Activated naive CD8-positive, alpha-beta T cell (primary cell): ENCODE measurements at regions not wholly inside any gene's neighbourhood (a gene's known extent, or its start where the extent isn't known, plus 50 kb on each side); places are given as distances from the start of the nearest gene placed in this dataset.

Source experiments
- H3K27ac Mint-ChIP-seq: one replicate; pipeline ENCODE4 v1.8.0; 2021; ENCODE audit warnings: mixed read lengths
- H3K27me3 Mint-ChIP-seq: one replicate; pipeline ENCODE4 v1.8.0; 2021; ENCODE audit warnings: mixed read lengths
- H3K36me3 Mint-ChIP-seq: one replicate; pipeline ENCODE4 v1.8.0; 2021; ENCODE audit warnings: mixed read lengths
- H3K4me1 Mint-ChIP-seq: one replicate; pipeline ENCODE4 v1.8.0; 2021; ENCODE audit warnings: low read depth, mixed read lengths
- H3K4me3 Mint-ChIP-seq: one replicate; pipeline ENCODE4 v1.8.0; 2021; ENCODE audit warnings: mild to moderate bottlenecking, mixed read lengths
- H3K9me3 Mint-ChIP-seq: one replicate; pipeline ENCODE4 v1.8.0; 2021; ENCODE audit warnings: low read depth, mixed read lengths

- Mint-ChIP-seq H3K36me3 (no peaks in the 10 kb centered on the region), H3K9me3 (no peaks in the 10 kb centered on the region), H3K4me1 (peaks cover 35% of the 10 kb centered on the region), H3K27ac (no peak overlapping the region), H3K4me3 (no peak overlapping the region), H3K27me3 (no peaks in the 10 kb centered on the region)
Measured at GRCh38 chr13:40061466-40062450, 406.3 kb downstream of the COG6 start.

- Mint-ChIP-seq H3K36me3 (no peaks in the 10 kb centered on the region), H3K4me3 (no peak overlapping the region), H3K4me1 (peaks cover 35% of the 10 kb centered on the region), H3K27me3 (no peaks in the 10 kb centered on the region), H3K27ac (no peak overlapping the region), H3K9me3 (no peaks in the 10 kb centered on the region)
Measured at GRCh38 chr13:40063278-40063698, 407.8 kb downstream of the COG6 start.

GRCh38 chr13:40063703-40064102 is 408.2 kb downstream of the COG6 start:
- no peaks in the 10 kb centered on the region for H3K36me3 Mint-ChIP-seq
- H3K4me3 Mint-ChIP-seq = no peak overlapping the region
- no peak overlapping the region for H3K27ac Mint-ChIP-seq
- H3K4me1 Mint-ChIP-seq = peaks cover 34% of the 10 kb centered on the region
- H3K27me3 Mint-ChIP-seq = no peaks in the 10 kb centered on the region
- H3K9me3 Mint-ChIP-seq = no peaks in the 10 kb centered on the region

GRCh38 chr13:40064154-40065097 is 409.0 kb downstream of the COG6 start:
- Mint-ChIP-seq H3K36me3 (no peaks in the 10 kb centered on the region), H3K4me3 (no peak overlapping the region), H3K9me3 (no peaks in the 10 kb centered on the region), H3K27me3 (no peaks in the 10 kb centered on the region), H3K27ac (no peak overlapping the region), H3K4me1 (peaks cover 35% of the 10 kb centered on the region)

GRCh38 chr13:40069173-40070044 is 413.9 kb downstream of the COG6 start:
- H3K9me3 Mint-ChIP-seq = no peaks in the 10 kb centered on the region
- H3K27ac Mint-ChIP-seq = peak overlapping the region; percentile 82
- no peaks in the 10 kb centered on the region for H3K27me3 Mint-ChIP-seq
- H3K36me3 Mint-ChIP-seq = no peaks in the 10 kb centered on the region
- H3K4me1 Mint-ChIP-seq = peaks cover 33% of the 10 kb centered on the region
- peak overlapping the region; percentile 44 for H3K4me3 Mint-ChIP-seq

GRCh38 chr13:40070357-40070756 is 414.9 kb downstream of the COG6 start:
- Mint-ChIP-seq H3K4me3 (no peak overlapping the region), H3K36me3 (no peaks in the 10 kb centered on the region), H3K9me3 (no peaks in the 10 kb centered on the region), H3K4me1 (peaks cover 25% of the 10 kb centered on the region), H3K27me3 (no peaks in the 10 kb centered on the region), H3K27ac (peak overlapping the region; percentile 41)

GRCh38 chr13:40072663-40073120 is 417.2 kb downstream of the COG6 start:
- H3K27me3 Mint-ChIP-seq = no peaks in the 10 kb centered on the region
- H3K4me1 Mint-ChIP-seq = peaks cover 36% of the 10 kb centered on the region
- H3K9me3 Mint-ChIP-seq = no peaks in the 10 kb centered on the region
- H3K36me3 Mint-ChIP-seq = no peaks in the 10 kb centered on the region
- no peak overlapping the region for H3K4me3 Mint-ChIP-seq
- no peak overlapping the region for H3K27ac Mint-ChIP-seq

- H3K4me1 Mint-ChIP-seq = peaks cover 41% of the 10 kb centered on the region
- no peak overlapping the region for H3K27ac Mint-ChIP-seq
- no peaks in the 10 kb centered on the region for H3K9me3 Mint-ChIP-seq
- H3K27me3 Mint-ChIP-seq = no peaks in the 10 kb centered on the region
- no peaks in the 10 kb centered on the region for H3K36me3 Mint-ChIP-seq
- no peak overlapping the region for H3K4me3 Mint-ChIP-seq
Measured at GRCh38 chr13:40074338-40074737, 418.9 kb downstream of the COG6 start.

- Mint-ChIP-seq H3K27ac (no peak overlapping the region), H3K36me3 (no peaks in the 10 kb centered on the region), H3K4me1 (peaks cover 32% of the 10 kb centered on the region), H3K27me3 (no peaks in the 10 kb centered on the region), H3K9me3 (no peaks in the 10 kb centered on the region), H3K4me3 (no peak overlapping the region)
Measured at GRCh38 chr13:40075281-40075680, 419.8 kb downstream of the COG6 start.

- Mint-ChIP-seq H3K27ac (no peak overlapping the region), H3K4me3 (no peak overlapping the region), H3K27me3 (no peaks in the 10 kb centered on the region), H3K9me3 (no peaks in the 10 kb centered on the region), H3K4me1 (peaks cover 23% of the 10 kb centered on the region), H3K36me3 (no peaks in the 10 kb centered on the region)
Measured at GRCh38 chr13:40076765-40077362, 421.4 kb downstream of the COG6 start.

- Mint-ChIP-seq H3K27me3 (no peaks in the 10 kb centered on the region), H3K27ac (no peak overlapping the region), H3K4me3 (no peak overlapping the region), H3K9me3 (no peaks in the 10 kb centered on the region), H3K36me3 (no peaks in the 10 kb centered on the region), H3K4me1 (peaks cover 23% of the 10 kb centered on the region)
Measured at GRCh38 chr13:40077396-40078027, 422.1 kb downstream of the COG6 start.

- Mint-ChIP-seq H3K27me3 (no peaks in the 10 kb centered on the region), H3K4me3 (no peak overlapping the region), H3K36me3 (no peaks in the 10 kb centered on the region), H3K9me3 (no peaks in the 10 kb centered on the region), H3K4me1 (peaks cover 24% of the 10 kb centered on the region), H3K27ac (no peak overlapping the region)
Measured at GRCh38 chr13:40079721-40080120, 424.3 kb downstream of the COG6 start.

GRCh38 chr13:40080676-40081075 is 425.2 kb downstream of the COG6 start:
- no peaks in the 10 kb centered on the region for H3K36me3 Mint-ChIP-seq
- no peaks in the 10 kb centered on the region for H3K27me3 Mint-ChIP-seq
- no peak overlapping the region for H3K27ac Mint-ChIP-seq
- no peak overlapping the region for H3K4me3 Mint-ChIP-seq
- no peaks in the 10 kb centered on the region for H3K9me3 Mint-ChIP-seq
- peaks cover 24% of the 10 kb centered on the region for H3K4me1 Mint-ChIP-seq
